H9 (cell line): ENCODE measurements at regions not wholly inside any gene's neighbourhood (a gene's known extent, or its start where the extent isn't known, plus 50 kb on each side); places are given as distances from the start of the nearest gene placed in this dataset.

Experiments
- DNase-seq: peaks from one replicate; pipeline ENCODE4 v3.0.0-alpha.2; 2017
- H2AFZ ChIP-seq: one replicate; pipeline ENCODE4 v1.6.1; 2013; ENCODE audit warnings: mild to moderate bottlenecking, low read length, control low read depth, moderate library complexity
- H2AK5ac ChIP-seq: 2 replicates; pipeline ENCODE4 v1.6.1; 2013; ENCODE audit warnings: low read length, control low read depth, mixed read lengths; ENCODE audit not compliant: insufficient read length
- H2BK120ac ChIP-seq: one replicate; pipeline ENCODE4 v1.6.1; 2013; ENCODE audit warnings: low read depth, mild to moderate bottlenecking, low read length, control low read depth, inconsistent platforms; ENCODE audit not compliant: poor library complexity, severe bottlenecking
- H2BK12ac ChIP-seq: 2 replicates; pipeline ENCODE4 v1.6.1; 2013; ENCODE audit warnings: low read length, control low read depth, mixed read lengths, low read depth; ENCODE audit not compliant: insufficient read length
- H2BK15ac ChIP-seq: 2 replicates; pipeline ENCODE4 v1.6.1; 2013; ENCODE audit warnings: low read depth, low read length, control low read depth
- H2BK20ac ChIP-seq: one replicate; pipeline ENCODE4 v1.6.1; 2013; ENCODE audit warnings: low read depth, mild to moderate bottlenecking, low read length, control low read depth, inconsistent platforms; ENCODE audit not compliant: poor library complexity, severe bottlenecking
- H2BK5ac ChIP-seq: 2 replicates; pipeline ENCODE4 v1.6.1; 2013; ENCODE audit warnings: low read length, control low read depth, mixed read lengths; ENCODE audit not compliant: insufficient read length
- H3K14ac ChIP-seq: 2 replicates; pipeline ENCODE4 v1.6.1; 2013; ENCODE audit warnings: low read length, control low read depth; ENCODE audit not compliant: insufficient read depth
- H3K18ac ChIP-seq: 2 replicates; pipeline ENCODE4 v1.6.1; 2013; ENCODE audit warnings: low read depth, mild to moderate bottlenecking, mixed read lengths, low read length, control low read depth; ENCODE audit not compliant: insufficient read length
- H3K23ac ChIP-seq: 2 replicates; pipeline ENCODE4 v1.6.1; 2013; ENCODE audit warnings: low read length, control low read depth, mixed read lengths, low read depth; ENCODE audit not compliant: insufficient read length
- H3K23me2 ChIP-seq: 2 replicates; pipeline ENCODE4 v1.6.1; 2013; ENCODE audit warnings: low read depth, mild to moderate bottlenecking, mixed read lengths, low read length, control low read depth; ENCODE audit not compliant: insufficient read length, poor library complexity, severe bottlenecking
- H3K27ac ChIP-seq: 2 replicates; pipeline ENCODE4 v1.5.1; 2013; ENCODE audit warnings: low read length, control low read depth, mixed read lengths, low read depth; ENCODE audit not compliant: insufficient read length
- H3K27me3 ChIP-seq: 2 replicates; pipeline ENCODE4 v1.6.1; 2013; ENCODE audit warnings: low read length, control low read depth, inconsistent platforms; ENCODE audit not compliant: insufficient read depth
- H3K4ac ChIP-seq: 2 replicates; pipeline ENCODE4 v1.6.1; 2013; ENCODE audit warnings: low read depth, mild to moderate bottlenecking, control low read depth, inconsistent platforms, low read length, moderate library complexity
- H3K4me1 ChIP-seq: 2 replicates; pipeline ENCODE4 v1.6.1; 2013; ENCODE audit warnings: low read length, control low read depth, inconsistent platforms; ENCODE audit not compliant: insufficient read depth
- H3K4me2 ChIP-seq: 2 replicates; pipeline ENCODE4 v1.6.1; 2013; ENCODE audit warnings: low read length, control low read depth, mixed read lengths; ENCODE audit not compliant: insufficient read length, insufficient read depth
- H3K56ac ChIP-seq: 2 replicates; pipeline ENCODE4 v1.6.1; 2013; ENCODE audit warnings: low read depth, mild to moderate bottlenecking, mixed read lengths, low read length, control low read depth; ENCODE audit not compliant: insufficient read length
- H3K79me1 ChIP-seq: 2 replicates; pipeline ENCODE4 v1.6.1; 2013; ENCODE audit warnings: low read depth, mild to moderate bottlenecking, moderate library complexity, low read length, control low read depth, inconsistent platforms; ENCODE audit not compliant: insufficient read depth, poor library complexity, severe bottlenecking
- H3K79me2 ChIP-seq: 2 replicates; pipeline ENCODE4 v1.6.1; 2013; ENCODE audit warnings: low read length, control low read depth, inconsistent platforms; ENCODE audit not compliant: insufficient read depth
- H3K9ac ChIP-seq: 2 replicates; pipeline ENCODE4 v1.6.1; 2013; ENCODE audit warnings: low read length, control low read depth, mixed read lengths; ENCODE audit not compliant: insufficient read length; ENCODE audit errors: extremely low read depth
- H3K9me3 ChIP-seq: one replicate; pipeline ENCODE4 v1.6.1; 2013; ENCODE audit warnings: low read depth, low read length, inconsistent platforms; ENCODE audit not compliant: control insufficient read depth
- H3T11ph ChIP-seq: one replicate; pipeline ENCODE4 v1.6.1; 2013; ENCODE audit warnings: mild to moderate bottlenecking, low read length, control low read depth, inconsistent platforms
- H4K20me1 ChIP-seq: one replicate; pipeline ENCODE4 v1.6.1; 2013; ENCODE audit not compliant: control insufficient read depth, insufficient read length, insufficient read depth
- H4K5ac ChIP-seq: 2 replicates; pipeline ENCODE4 v1.6.1; 2013; ENCODE audit warnings: low read depth, mild to moderate bottlenecking, mixed read lengths, low read length, control low read depth; ENCODE audit not compliant: insufficient read length
- H4K8ac ChIP-seq: replicated peaks from 2 replicates; pipeline ENCODE4 v1.6.1; 2013; ENCODE audit warnings: low read length, control low read depth, mixed read lengths, low read depth; ENCODE audit not compliant: insufficient read length
- H4K91ac ChIP-seq: 2 replicates; pipeline ENCODE4 v1.6.1; 2013; ENCODE audit warnings: low read depth, mild to moderate bottlenecking, moderate library complexity, mixed read lengths, low read length, control low read depth; ENCODE audit not compliant: insufficient read length
- H3K27ac Mint-ChIP-seq, 3 experiments: 2 replicates in 2 of 3; 3 replicates in 1 of 3; pipeline ENCODE4 v1.8.0; 2020 to 2021; ENCODE audit warnings: mixed read lengths in 3 of 3, mild to moderate bottlenecking in 1 of 3, moderate library complexity in 1 of 3
- H3K27me3 Mint-ChIP-seq: 2 replicates; pipeline ENCODE4 v1.8.0; 2021; ENCODE audit warnings: low read depth, mild to moderate bottlenecking, moderate library complexity, mixed read lengths
- H3K36me3 Mint-ChIP-seq, 3 experiments: 2 replicates in 2 of 3; 3 replicates in 1 of 3; pipeline ENCODE4 v1.8.0; 2020 to 2021; ENCODE audit warnings: low read depth in 3 of 3, mixed read lengths in 3 of 3; ENCODE audit not compliant: insufficient read depth in 1 of 3
- H3K4me1 Mint-ChIP-seq, 2 experiments: 2 replicates each; pipeline ENCODE4 v1.8.0; 2020; ENCODE audit warnings: mixed read lengths in 2 of 2
- H3K4me3 Mint-ChIP-seq, 2 experiments: 2 replicates in 1 of 2; 3 replicates in 1 of 2; pipeline ENCODE4 v1.8.0; 2020 to 2021; ENCODE audit warnings: mild to moderate bottlenecking in 2 of 2, mixed read lengths in 2 of 2, moderate library complexity in 1 of 2
- H3K9me3 Mint-ChIP-seq, 2 experiments: 2 replicates in 1 of 2; 3 replicates in 1 of 2; pipeline ENCODE4 v1.8.0; 2020; ENCODE audit warnings: mild to moderate bottlenecking in 2 of 2, mixed read lengths in 2 of 2, moderate library complexity in 1 of 2
- CTCF ChIP-seq: fragments of 200-600 bp; sonication (generic); conservative IDR thresholded peaks from 3 replicates; pipeline ENCODE4 v1.8.0; 2021; ENCODE audit warnings: antibody characterized with exemption, mild to moderate bottlenecking
- WGBS: extraction: QIAGEN DNeasy Blood & Tissue Kit; methylation state at CpG from one replicate; pipeline ENCODE4 v1.1.7; 2013; ENCODE audit warnings: missing lambda C conversion rate, low lambda C conversion rate, mixed read lengths; ENCODE audit not compliant: insufficient read length; ENCODE audit errors: extremely low coverage; 5-methylcytosine and 5-hydroxymethylcytosine counted together

- no peak overlapping the region for H4K8ac ChIP-seq
- no peak overlapping the region for H2AFZ ChIP-seq
- H2BK20ac ChIP-seq: no peak overlapping the region
- no peak overlapping the region for H4K91ac ChIP-seq
- no peak overlapping the region; a peak in 1 of 7 replicates for H3K27ac Mint-ChIP-seq
- no peak overlapping the region for H3K9ac ChIP-seq
- H2BK120ac ChIP-seq: no peak overlapping the region
- no peaks in the 10 kb centered on the region for H3K36me3 Mint-ChIP-seq
- peaks cover 14 to 16% of the 10 kb centered on the region in 2 experiments for H3K4me1 Mint-ChIP-seq
- H3K27me3 Mint-ChIP-seq: no peaks in the 10 kb centered on the region
- no peak overlapping the region for H2BK15ac ChIP-seq
- H3K23ac ChIP-seq: no peak overlapping the region
- H3K79me2 ChIP-seq: no peaks in the 10 kb centered on the region
- H3K23me2 ChIP-seq: no peaks in the 10 kb centered on the region
- TF ChIP-seq CTCF: no peak
- no peak overlapping the region for H3K4ac ChIP-seq
- H3K4me1 ChIP-seq: no peaks in the 10 kb centered on the region; the same call in 1 of the 2 replicates
- no peak overlapping the region for H4K5ac ChIP-seq
- no peak overlapping the region for H3K4me2 ChIP-seq
- H3T11ph ChIP-seq: no peak overlapping the region
- DNase-seq: no peak
- H2BK12ac ChIP-seq: no peak overlapping the region
- no CpG with 5 or more reads among the region's 3 CpGs for WGBS
- no peaks in the 10 kb centered on the region for H3K79me1 ChIP-seq
- H3K18ac ChIP-seq: no peak overlapping the region
- H3K9me3 ChIP-seq: no peaks in the 10 kb centered on the region
- no peak overlapping the region for H3K4me3 Mint-ChIP-seq
- no peaks in the 10 kb centered on the region for H3K27me3 ChIP-seq
- H2AK5ac ChIP-seq: no peak overlapping the region
- no peaks in the 10 kb centered on the region for H4K20me1 ChIP-seq
- peaks cover 0 to 3% of the 10 kb centered on the region in 2 experiments; a peak in 2 of 5 replicates for H3K9me3 Mint-ChIP-seq
- H3K56ac ChIP-seq: no peak overlapping the region
- no peak overlapping the region for H3K27ac ChIP-seq
- H2BK5ac ChIP-seq: no peak overlapping the region
- no peak overlapping the region for H3K14ac ChIP-seq
Observed at GRCh38 chr7:26512737-26513136, 221.1 kb downstream of the SNX10 start.
